Neural progenitor cell (in vitro differentiated cells): ENCODE measurements at regions not wholly inside any gene's neighbourhood (a gene's known extent, or its start where the extent isn't known, plus 50 kb on each side); places are given as distances from the start of the nearest gene placed in this dataset.

ENCODE experiments used
- DNase-seq: peaks from one replicate; pipeline ENCODE4 v3.0.0-alpha.2; 2016; ENCODE audit warnings: low spot score
- H2AFZ ChIP-seq: fragments of 200-600 bp; sonication (generic); replicated peaks from 2 replicates; pipeline ENCODE4 v1.6.1; 2016; ENCODE audit warnings: antibody characterized with exemption
- H3F3A ChIP-seq: fragments of 200-600 bp; sonication (generic); 2 replicates; pipeline ENCODE4 v1.6.1; 2016; ENCODE audit warnings: antibody characterized with exemption, low read depth
- H3K27ac ChIP-seq: fragments of 200-600 bp; sonication (generic); 2 replicates; pipeline ENCODE4 v1.5.1; 2016; ENCODE audit warnings: mild to moderate bottlenecking
- H3K27me3 ChIP-seq: fragments of 200-600 bp; sonication (generic); 2 replicates; pipeline ENCODE4 v1.6.1; 2016; ENCODE audit warnings: mild to moderate bottlenecking, moderate library complexity
- H3K36me3 ChIP-seq: fragments of 200-600 bp; sonication (generic); 2 replicates; pipeline ENCODE4 v1.5.1; 2016
- H3K4me1 ChIP-seq: fragments of 200-600 bp; sonication (generic); 2 replicates; pipeline ENCODE4 v1.6.1; 2016; ENCODE audit warnings: mixed run types
- H3K4me2 ChIP-seq: fragments of 200-600 bp; sonication (generic); 2 replicates; pipeline ENCODE4 v1.6.1; 2016
- H3K4me3 ChIP-seq: fragments of 200-600 bp; sonication (generic); 2 replicates; pipeline ENCODE4 v1.5.1; 2016
- H3K79me2 ChIP-seq: fragments of 200-600 bp; sonication (generic); 2 replicates; pipeline ENCODE4 v1.6.1; 2016; ENCODE audit warnings: low read depth
- H3K9ac ChIP-seq: fragments of 200-600 bp; sonication (generic); 2 replicates; pipeline ENCODE4 v1.6.1; 2016
- H3K9me3 ChIP-seq: fragments of 200-600 bp; sonication (generic); 2 replicates; pipeline ENCODE4 v1.5.1; 2016; ENCODE audit warnings: low read depth
- H4K20me1 ChIP-seq: fragments of 200-600 bp; sonication (generic); 2 replicates; pipeline ENCODE4 v1.6.1; 2016; ENCODE audit warnings: low read depth
- H3K27ac Mint-ChIP-seq: 3 replicates; pipeline ENCODE4 v1.8.0; 2021; ENCODE audit warnings: mixed read lengths
- H3K27me3 Mint-ChIP-seq: 2 replicates; pipeline ENCODE4 v1.8.0; 2022; ENCODE audit warnings: low read depth, mild to moderate bottlenecking, inconsistent platforms, moderate library complexity, mixed read lengths; ENCODE audit not compliant: insufficient read depth
- H3K36me3 Mint-ChIP-seq: 3 replicates; pipeline ENCODE4 v1.8.0; 2021; ENCODE audit warnings: mixed read lengths
- H3K4me1 Mint-ChIP-seq: 3 replicates; pipeline ENCODE4 v1.8.0; 2021; ENCODE audit warnings: mixed read lengths
- H3K4me3 Mint-ChIP-seq: 3 replicates; pipeline ENCODE4 v1.8.0; 2021; ENCODE audit warnings: mild to moderate bottlenecking, moderate library complexity, mixed read lengths
- H3K9me3 Mint-ChIP-seq: 3 replicates; pipeline ENCODE4 v1.8.0; 2020; ENCODE audit warnings: mixed read lengths
- EZH2 ChIP-seq: fragments of 200-600 bp; sonication (generic); IDR thresholded peaks from 2 replicates; pipeline ENCODE4 v1.6.1; 2017; ENCODE audit warnings: antibody characterized with exemption, mild to moderate bottlenecking, moderate library complexity
- EZH2phosphoT487 ChIP-seq: fragments of 200-600 bp; sonication (generic); IDR thresholded peaks from 2 replicates; pipeline ENCODE4 v1.6.1; 2017; ENCODE audit warnings: antibody characterized with exemption
- TF ChIP-seq, protein P1 (sequence below): fragments of 200-600 bp; sonication (generic); IDR thresholded peaks from 2 replicates; pipeline ENCODE4 v1.5.1; 2017; ENCODE audit warnings: antibody characterized with exemption, mild to moderate bottlenecking

GRCh38 chr13:73773168-73773549, 361.0 kb downstream of the KLF12 start:
- H3K36me3 ChIP-seq: no peaks in the 10 kb centered on the region
- H3K9me3 ChIP-seq: no peaks in the 10 kb centered on the region
- peaks cover 12% of the 10 kb centered on the region for H3K4me1 Mint-ChIP-seq
- TF ChIP-seq EZH2 (no peak), EZH2phosphoT487 (no peak)
- TF ChIP-seq, protein P1, sequence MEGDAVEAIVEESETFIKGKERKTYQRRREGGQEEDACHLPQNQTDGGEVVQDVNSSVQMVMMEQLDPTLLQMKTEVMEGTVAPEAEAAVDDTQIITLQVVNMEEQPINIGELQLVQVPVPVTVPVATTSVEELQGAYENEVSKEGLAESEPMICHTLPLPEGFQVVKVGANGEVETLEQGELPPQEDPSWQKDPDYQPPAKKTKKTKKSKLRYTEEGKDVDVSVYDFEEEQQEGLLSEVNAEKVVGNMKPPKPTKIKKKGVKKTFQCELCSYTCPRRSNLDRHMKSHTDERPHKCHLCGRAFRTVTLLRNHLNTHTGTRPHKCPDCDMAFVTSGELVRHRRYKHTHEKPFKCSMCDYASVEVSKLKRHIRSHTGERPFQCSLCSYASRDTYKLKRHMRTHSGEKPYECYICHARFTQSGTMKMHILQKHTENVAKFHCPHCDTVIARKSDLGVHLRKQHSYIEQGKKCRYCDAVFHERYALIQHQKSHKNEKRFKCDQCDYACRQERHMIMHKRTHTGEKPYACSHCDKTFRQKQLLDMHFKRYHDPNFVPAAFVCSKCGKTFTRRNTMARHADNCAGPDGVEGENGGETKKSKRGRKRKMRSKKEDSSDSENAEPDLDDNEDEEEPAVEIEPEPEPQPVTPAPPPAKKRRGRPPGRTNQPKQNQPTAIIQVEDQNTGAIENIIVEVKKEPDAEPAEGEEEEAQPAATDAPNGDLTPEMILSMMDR: no peak
- H3K27me3 ChIP-seq: no peaks in the 10 kb centered on the region
- peaks cover 13% of the 10 kb centered on the region for H3K4me1 ChIP-seq
- H3K9me3 Mint-ChIP-seq: no peaks in the 10 kb centered on the region
- H4K20me1 ChIP-seq: no peaks in the 10 kb centered on the region
- no peak overlapping the region for H3K4me3 ChIP-seq
- no peak overlapping the region for H3K9ac ChIP-seq
- peaks cover 6% of the 10 kb centered on the region for H3F3A ChIP-seq
- no peak overlapping the region for H3K27ac ChIP-seq
- H3K79me2 ChIP-seq: no peaks in the 10 kb centered on the region
- H3K4me2 ChIP-seq: no peak overlapping the region
- H2AFZ ChIP-seq: no peak overlapping the region
- peaks cover 22% of the 10 kb centered on the region for H3K36me3 Mint-ChIP-seq
- DNase-seq: no peak
- no peak overlapping the region for H3K4me3 Mint-ChIP-seq
- H3K27ac Mint-ChIP-seq: no peak overlapping the region
- peaks cover 2% of the 10 kb centered on the region for H3K27me3 Mint-ChIP-seq

- no peaks in the 10 kb centered on the region for H3K27me3 ChIP-seq
These were observed 361.6 kb downstream of the KLF12 start for GRCh38 chr13:73772449-73773167.

DNA sequence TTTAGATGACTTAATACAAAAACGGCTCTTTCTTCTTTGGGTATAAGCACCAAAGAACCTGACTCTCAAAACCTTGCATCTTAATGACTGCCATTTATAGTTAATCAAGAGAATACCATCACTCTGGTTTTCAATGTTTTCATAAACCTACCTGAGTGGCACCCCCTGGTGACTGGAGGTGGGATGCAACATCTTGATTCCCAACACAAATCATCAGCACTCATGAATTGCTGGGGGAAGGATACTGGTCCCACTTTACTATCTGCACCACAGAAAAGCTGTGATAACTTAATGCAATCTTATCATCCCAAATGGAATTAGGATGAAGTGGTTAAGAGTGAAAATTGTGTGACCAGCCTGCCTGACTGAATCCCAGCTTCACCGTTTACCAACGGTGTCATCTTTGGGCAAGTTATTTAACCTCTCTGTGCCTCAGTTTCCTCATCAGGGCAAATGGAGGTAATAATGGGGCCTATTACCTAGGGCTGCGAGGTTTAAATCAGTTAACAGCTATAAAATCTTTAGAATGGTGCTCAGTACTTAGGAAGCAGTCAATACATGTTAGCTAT, 366.4 kb downstream of the KLF12 start:
- Histone ChIP-seq H3K4me2 (peak overlapping the region; percentile 79), H3K27ac (peak overlapping the region; percentile 90), H3K9me3 (no peaks in the 10 kb centered on the region), H3K9ac (no peak overlapping the region), H2AFZ (no peak overlapping the region), H3K4me1 (peaks cover 61% of the 10 kb centered on the region), H3K36me3 (no peaks in the 10 kb centered on the region), H4K20me1 (peaks cover 3% of the 10 kb centered on the region), H3K79me2 (no peaks in the 10 kb centered on the region), H3K4me3 (peak overlapping the region; percentile 21), H3K27me3 (no peaks in the 10 kb centered on the region), H3F3A (peaks cover 49% of the 10 kb centered on the region)
- H3K9me3 Mint-ChIP-seq: no peaks in the 10 kb centered on the region
- TF ChIP-seq, protein P1: peak; percentile 68
- no peak for TF ChIP-seq EZH2phosphoT487
- H3K27me3 Mint-ChIP-seq: peaks cover 2% of the 10 kb centered on the region
- H3K4me3 Mint-ChIP-seq: no peak overlapping the region
- peak; percentile 50 for DNase-seq
- H3K36me3 Mint-ChIP-seq: peaks cover 18% of the 10 kb centered on the region
- peaks cover 54% of the 10 kb centered on the region for H3K4me1 Mint-ChIP-seq
- peak overlapping the region; percentile 57 for H3K27ac Mint-ChIP-seq

More at GRCh38 chr13:73772449-73773167, 361.6 kb downstream of the KLF12 start:
- no peak for DNase-seq
- Mint-ChIP-seq H3K27me3 (peaks cover 2% of the 10 kb centered on the region), H3K4me3 (no peak overlapping the region), H3K36me3 (peaks cover 22% of the 10 kb centered on the region), H3K27ac (no peak overlapping the region), H3K4me1 (peaks cover 17% of the 10 kb centered on the region), H3K9me3 (no peaks in the 10 kb centered on the region)
- Histone ChIP-seq H3K4me2 (no peak overlapping the region), H3K79me2 (no peaks in the 10 kb centered on the region), H3K4me3 (no peak overlapping the region), H3K9me3 (no peaks in the 10 kb centered on the region), H3F3A (peaks cover 12% of the 10 kb centered on the region), H2AFZ (no peak overlapping the region), H3K4me1 (peaks cover 18% of the 10 kb centered on the region), H4K20me1 (no peaks in the 10 kb centered on the region), H3K36me3 (no peaks in the 10 kb centered on the region), H3K9ac (no peak overlapping the region), H3K27ac (no peak overlapping the region)
- no peak for TF ChIP-seq EZH2
- TF ChIP-seq, protein P1: no peak
- TF ChIP-seq EZH2phosphoT487: no peak
